ENCODE measurements at regions not wholly inside any gene's neighbourhood (a gene's known extent, or its start where the extent isn't known, plus 50 kb on each side); places are given as distances from the start of the nearest gene placed in this dataset.

- H3K14ac ChIP-seq (ENCODE audit: insufficient read length) = no peak overlapping the region
- peaks cover 0 to 9% (median 5%) of the 10 kb centered on the region in 4 experiments; a peak in 5 of 7 replicates for H3K4me1 ChIP-seq (replicated peaks in 1 of 4; ENCODE audit: control insufficient read depth in 3 of 4, insufficient read depth in 4 of 4, low read length in 3 of 4)
- H3K56ac ChIP-seq (replicated peaks; ENCODE audit: insufficient read length, low read depth, low read length) = no peak overlapping the region
- H3K27ac ChIP-seq (ENCODE audit: low read depth, low read length) = no peak overlapping the region
- no peak overlapping the region for H2AK5ac ChIP-seq (ENCODE audit: low read depth, low read length)
- no peaks in the 10 kb centered on the region for H4K20me1 ChIP-seq (replicated peaks in 1 of 2; ENCODE audit: control insufficient read depth in 1 of 2, insufficient read depth in 2 of 2, low read length in 2 of 2)
- no peaks in the 10 kb centered on the region for H3K79me2 ChIP-seq (ENCODE audit: control insufficient read depth in 1 of 2, insufficient read depth in 2 of 2, low read length in 2 of 2)
- 86% methylated on average over 11 of the region's 13 CpGs; no CpG with 5 or more reads in 1 of the 2 experiments for WGBS, 2 experiments (ENCODE audit: extremely low coverage in 1 of 2, insufficient coverage in 1 of 2, insufficient read length in 1 of 2, insufficient replicate concordance in 2 of 2, low coverage in 1 of 2, low lambda C conversion rate in 2 of 2, missing lambda C conversion rate in 1 of 2)
- no peaks in the 10 kb centered on the region for H3K9me3 ChIP-seq (ENCODE audit: insufficient read depth in 2 of 2, low read depth in 1 of 2, low read length in 1 of 2)
- no peak overlapping the region for H4K5ac ChIP-seq (ENCODE audit: insufficient read length, low read depth, low read length)
- FAIRE-seq (no peak), DNase-seq (ENCODE audit: low read depth in 1 of 2, low spot score in 2 of 2) (no peak)
- no peak overlapping the region for H2BK5ac ChIP-seq (ENCODE audit: low read depth, low read length)
- no peak overlapping the region for H3K4me2 ChIP-seq (ENCODE audit: insufficient read depth in 1 of 2, low read depth in 2 of 2, low read length in 2 of 2)
- H3K4ac ChIP-seq (replicated peaks; ENCODE audit: insufficient read length, low read depth, low read length) = no peak overlapping the region
- CTCF ChIA-PET (ENCODE audit: partially characterized antibody) = interaction anchor here (0.7 to 1.8 kb wide), 4 partner anchors 11 to 30 kb away, joined by 3 to 8 read pairs (median 3); no protein-coding TSS in a partner anchor
- no peaks in the 10 kb centered on the region for H3K36me3 ChIP-seq (ENCODE audit: control insufficient read depth in 2 of 4, insufficient read depth in 4 of 4, low read length in 3 of 4)
- H3K79me1 ChIP-seq (ENCODE audit: low read depth, low read length) = no peaks in the 10 kb centered on the region
- H2BK15ac ChIP-seq (ENCODE audit: low read length) = no peak overlapping the region
- no peak overlapping the region for H3K4me3 ChIP-seq (ENCODE audit: extremely low read depth in 1 of 4, insufficient read depth in 2 of 4, low read depth in 3 of 4, low read length in 4 of 4)
- H4K91ac ChIP-seq (replicated peaks; ENCODE audit: insufficient read length, low read length) = no peak overlapping the region
- H3K18ac ChIP-seq (ENCODE audit: extremely low read depth, low read length) = no peak overlapping the region; the same call in 1 of the 2 replicates
- H3K23ac ChIP-seq (ENCODE audit: insufficient read length) = no peak overlapping the region
- H4K8ac ChIP-seq (ENCODE audit: extremely low read depth, insufficient read depth, low read length) = no peak overlapping the region
- no peaks in the 10 kb centered on the region for H3K23me2 ChIP-seq (ENCODE audit: low read depth, low read length)
- no peak overlapping the region for H2AFZ ChIP-seq (ENCODE audit: low read length)
- no peak overlapping the region for H3K9ac ChIP-seq (replicated peaks in 1 of 4; ENCODE audit: extremely low read depth in 1 of 4, low read depth in 3 of 4, low read length in 3 of 4)
- no peak overlapping the region for H2BK12ac ChIP-seq (ENCODE audit: low read depth, low read length)
- POLR2A ChIA-PET (ENCODE audit: partially characterized antibody) = no interaction called here
- TF ChIP-seq SRF (IDR thresholded peaks at IDR 0.05; ENCODE audit: low read depth, low read length) = no peak
- no peak for TF ChIP-seq SAP30 (IDR thresholded peaks at IDR 0.05; ENCODE audit: insufficient read depth, insufficient replicate concordance, low read length)
- TF ChIP-seq TEAD4 (IDR thresholded peaks at IDR 0.05; ENCODE audit: low read depth, low read length) = no peak
- H3K27me3 ChIP-seq (replicated peaks in 1 of 4; ENCODE audit: control insufficient read depth in 3 of 4, extremely low read depth in 1 of 4, insufficient read depth in 3 of 4, low read length in 3 of 4) = no peaks in the 10 kb centered on the region
- no peak overlapping the region for H2BK120ac ChIP-seq (replicated peaks; ENCODE audit: low read depth, low read length)
- H2BK20ac ChIP-seq (ENCODE audit: low read length) = no peak overlapping the region
These were observed 180.4 kb downstream of the DHX35 start for GRCh38 chr20:39142407-39143096.
